NCI-H2107 treated with DMSO at 0.1 percent for 48 hours (cell line): ENCODE measurements at regions not wholly inside any gene's neighbourhood (a gene's known extent, or its start where the extent isn't known, plus 50 kb on each side); places are given as distances from the start of the nearest gene placed in this dataset.
A peak's percentile ranks its signal among the peaks of the same experiment; 100 is the strongest.

Source experiments
- DNase-seq: peaks from one replicate; lab custom pipeline; 2025; ENCODE audit not compliant: unreplicated experiment; lab: John Stamatoyannopoulos, UW

GRCh38 chr10:131424836-131425491, 113.4 kb upstream of the TCERG1L start:
- no peak for DNase-seq

- no peak for DNase-seq
Observed at GRCh38 chr10:131425752-131426533, 114.4 kb upstream of the TCERG1L start.

- no peak for DNase-seq
Observed at GRCh38 chr10:131426534-131426898, 115.0 kb upstream of the TCERG1L start.

GRCh38 chr10:131427281-131427680, 115.8 kb upstream of the TCERG1L start:
- DNase-seq, result no peak

- DNase-seq, result no peak
Observed at GRCh38 chr10:131427901-131428300, 116.4 kb upstream of the TCERG1L start.

GRCh38 chr10:131429141-131429540, 117.6 kb upstream of the TCERG1L start:
- DNase-seq, result no peak

GRCh38 chr10:131429942-131430341, 118.4 kb upstream of the TCERG1L start:
- no peak for DNase-seq

GRCh38 chr10:131430716-131431412, 119.3 kb upstream of the TCERG1L start:
- DNase-seq, result no peak

GRCh38 chr10:131431533-131431932, 120.0 kb upstream of the TCERG1L start:
- peak; percentile 46 for DNase-seq

GRCh38 chr10:131431978-131432690, 120.6 kb upstream of the TCERG1L start:
- DNase-seq, result no peak

GRCh38 chr10:131433568-131433967, 122.0 kb upstream of the TCERG1L start:
- DNase-seq, result no peak

GRCh38 chr10:131435232-131435631, 123.7 kb upstream of the TCERG1L start:
- no peak for DNase-seq

GRCh38 chr10:131435760-131436457, 124.4 kb upstream of the TCERG1L start:
- DNase-seq, result no peak

- DNase-seq, result no peak
Observed at GRCh38 chr10:131436458-131436857, 124.9 kb upstream of the TCERG1L start.

GRCh38 chr10:131437556-131438475, 126.3 kb upstream of the TCERG1L start:
- DNase-seq, result no peak

- DNase-seq, result no peak
Observed at GRCh38 chr10:131438665-131439064, 127.1 kb upstream of the TCERG1L start.

- DNase-seq, result no peak
Observed at GRCh38 chr10:131439705-131440104, 128.2 kb upstream of the TCERG1L start.

GRCh38 chr10:131440405-131441360, 129.2 kb upstream of the TCERG1L start:
- DNase-seq, result no peak

- DNase-seq, result no peak
Observed at GRCh38 chr10:131442271-131442670, 130.8 kb upstream of the TCERG1L start.
